SK-N-SH (cell line): ENCODE measurements at regions not wholly inside any gene's neighbourhood (a gene's known extent, or its start where the extent isn't known, plus 50 kb on each side); places are given as distances from the start of the nearest gene placed in this dataset.

ENCODE experiments used
- CTCF ChIA-PET: fragments of 300-600, 350-600 bp; formaldehyde crosslinking; extraction: SDS; loops from one replicate; lab custom pipeline; 2021; lab: Yijun Ruan, JAX
- POLR2A ChIA-PET: fragments of 350-600 bp; sonication (Branson Sonifier 250); formaldehyde crosslinking; extraction: SDS; loops from one replicate; lab custom pipeline; 2020; ENCODE audit warnings: antibody characterized with exemption, inconsistent platforms; lab: Yijun Ruan, JAX
- DNase-seq: peaks from one replicate; pipeline ENCODE4 v3.0.0; 2012
- H2AFZ ChIP-seq: fragments of 200-600 bp; sonication (generic); 2 replicates; pipeline ENCODE4 v1.8.1; 2016; ENCODE audit warnings: antibody characterized with exemption, mild to moderate bottlenecking, low read depth
- H3F3A ChIP-seq: fragments of 200-600 bp; sonication (generic); replicated peaks from 2 replicates; pipeline ENCODE3; 2016; ENCODE audit warnings: antibody characterized with exemption, mild to moderate bottlenecking; ENCODE audit not compliant: insufficient read depth
- H3K27ac ChIP-seq, 2 experiments: fragments of 200-500 bp in 1 of 2; fragments of 200-600 bp in 1 of 2; sonication (Bioruptor generic) in 1 of 2; sonication (generic), shearing (Covaris generic) in 1 of 2; 2 replicates each; pipeline versions ENCODE4 v1.5.1 to v1.6.1; 2014 to 2016; ENCODE audit warnings: low read depth in 2 of 2, inconsistent platforms in 1 of 2, low read length in 1 of 2, mild to moderate bottlenecking in 1 of 2, mixed read lengths in 1 of 2
- H3K27me3 ChIP-seq: fragments of 200-600 bp; sonication (generic), shearing (Covaris generic); 2 replicates; pipeline ENCODE4 v1.6.1; 2016; ENCODE audit warnings: mixed run types; ENCODE audit not compliant: insufficient read depth
- H3K36me3 ChIP-seq, 2 experiments: fragments of 200-500 bp in 1 of 2; fragments of 200-600 bp in 1 of 2; sonication (Bioruptor generic) in 1 of 2; sonication (generic) in 1 of 2; replicated peaks in 1 of 2; 2 replicates each; pipeline versions ENCODE3 to v1.5.1; 2014 to 2016; ENCODE audit warnings: low read length in 1 of 2, mild to moderate bottlenecking in 1 of 2; ENCODE audit not compliant: insufficient read depth in 2 of 2, control insufficient read depth in 1 of 2
- H3K4me1 ChIP-seq, 2 experiments: fragments of 200-500 bp in 1 of 2; fragments of 200-600 bp in 1 of 2; sonication (Bioruptor generic) in 1 of 2; sonication (generic), shearing (Covaris generic) in 1 of 2; 2 replicates each; pipeline versions ENCODE4 v1.5.1 to v1.6.1; 2014 to 2016; ENCODE audit warnings: low read depth in 1 of 2, low read length in 1 of 2, mixed run types in 1 of 2; ENCODE audit not compliant: insufficient read depth in 2 of 2, control insufficient read depth in 1 of 2
- H3K4me2 ChIP-seq: fragments of 200-600 bp; sonication (generic), shearing (Covaris generic); 2 replicates; pipeline ENCODE4 v1.6.1; 2017; ENCODE audit warnings: mixed run types
- H3K4me3 ChIP-seq, 2 experiments: fragments of 200-500 bp in 1 of 2; fragments of 200-600 bp in 1 of 2; sonication (Bioruptor generic) in 1 of 2; sonication (generic), shearing (Covaris generic) in 1 of 2; 2 replicates each; pipeline versions ENCODE4 v1.5.1 to v1.8.1; 2014 to 2016; ENCODE audit warnings: low read depth in 2 of 2, inconsistent platforms in 1 of 2, low read length in 1 of 2, mild to moderate bottlenecking in 1 of 2, mixed read lengths in 1 of 2, moderate library complexity in 1 of 2
- H3K79me2 ChIP-seq: fragments of 200-600 bp; sonication (generic); 2 replicates; pipeline ENCODE4 v1.8.1; 2017; ENCODE audit warnings: mild to moderate bottlenecking; ENCODE audit not compliant: insufficient read depth
- H3K9ac ChIP-seq: fragments of 200-600 bp; sonication (generic); 2 replicates; pipeline ENCODE4 v1.6.1; 2017; ENCODE audit warnings: mixed run types
- H3K9me2 ChIP-seq: fragments of 200-600 bp; sonication (generic); 2 replicates; pipeline ENCODE4 v1.6.1; 2017; ENCODE audit warnings: mixed run types
- H3K9me3 ChIP-seq: fragments of 200-600 bp; sonication (generic); 2 replicates; pipeline ENCODE4 v1.6.1; 2017; ENCODE audit warnings: mixed run types, mild to moderate bottlenecking, moderate library complexity
- H4K20me1 ChIP-seq: fragments of 200-600 bp; sonication (generic); 2 replicates; pipeline ENCODE4 v1.6.1; 2017; ENCODE audit warnings: mild to moderate bottlenecking, mixed run types; ENCODE audit not compliant: insufficient read depth
- FOSL2 ChIP-seq: IDR thresholded peaks from 2 replicates; pipeline ENCODE4 v1.4.0; 2012; ENCODE audit warnings: low read depth, mild to moderate bottlenecking, moderate library complexity, borderline replicate concordance
- GABPA ChIP-seq: IDR thresholded peaks from 2 replicates; pipeline ENCODE4 v1.4.0; 2012; ENCODE audit warnings: low read depth, mild to moderate bottlenecking
- GATA2 ChIP-seq: sonication (generic); formaldehyde crosslinking; IDR thresholded peaks from 2 replicates; pipeline ENCODE4 v1.5.0; 2020; ENCODE audit warnings: mild to moderate bottlenecking, missing genetic modification reagents
- RFX5 ChIP-seq: IDR thresholded peaks from 2 replicates; pipeline ENCODE4 v1.6.1; 2012; ENCODE audit warnings: mild to moderate bottlenecking, improper control_type of control experiment, low read length
- TAF1 ChIP-seq: IDR thresholded peaks from 2 replicates; pipeline ENCODE4 v1.6.1; 2012; ENCODE audit warnings: low read depth, mild to moderate bottlenecking, low read length, moderate library complexity, borderline replicate concordance
- TCF12 ChIP-seq: IDR thresholded peaks from 2 replicates; pipeline ENCODE4 v1.4.0; 2012
- YY1 ChIP-seq: IDR thresholded peaks from 2 replicates; pipeline ENCODE4 v1.4.0; 2012; ENCODE audit warnings: low read depth, mild to moderate bottlenecking
- WGBS: methylation state at CpG from one replicate; pipeline ENCODE4 v1.1.6; 2017; ENCODE audit warnings: low lambda C conversion rate; 5-methylcytosine and 5-hydroxymethylcytosine counted together
- TF ChIP-seq, protein P1 (sequence below): fragments of 150-350 bp; IDR thresholded peaks from 2 replicates; pipeline ENCODE4 v1.6.1; 2017; ENCODE audit warnings: antibody characterized with exemption, low read length, low read depth, borderline replicate concordance
- TF ChIP-seq, protein P2 (sequence below): IDR thresholded peaks from 2 replicates; pipeline ENCODE4 v1.4.0; 2012; ENCODE audit warnings: low read depth, borderline replicate concordance

DNA sequence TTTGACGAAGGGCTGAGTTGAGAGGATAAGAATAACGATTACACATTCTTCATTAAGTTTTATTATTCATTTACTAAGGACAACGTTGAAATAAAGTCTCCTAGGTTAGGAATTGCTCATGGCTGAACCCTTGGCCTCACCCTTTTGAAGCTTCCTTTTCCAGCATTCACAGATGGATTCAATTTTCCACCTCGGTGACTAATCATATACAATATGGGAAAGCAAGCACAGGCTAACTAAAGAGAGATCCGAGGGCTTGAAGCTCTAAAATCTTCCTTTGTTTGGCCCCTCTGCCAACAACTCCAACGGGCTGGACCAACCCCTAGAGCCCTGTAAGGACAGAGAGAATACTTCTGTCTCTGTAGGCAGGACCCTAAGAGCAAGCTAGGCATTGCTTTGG lies 159.5 kb downstream of the SOD2 start:
- no peaks in the 10 kb centered on the region for H3K79me2 ChIP-seq
- no peaks in the 10 kb centered on the region for H3K9me2 ChIP-seq
- peak overlapping the region; percentile 11; the same call in 1 of the 2 replicates for H3K4me2 ChIP-seq
- POLR2A ChIA-PET = no interaction called here
- peaks cover 5% of the 10 kb centered on the region for H3F3A ChIP-seq
- no peaks in the 10 kb centered on the region for H3K36me3 ChIP-seq
- peak overlapping the region in 1 of 2 experiments; percentile 58; a peak in 2 of 4 replicates for H3K27ac ChIP-seq
- H3K9me3 ChIP-seq = no peaks in the 10 kb centered on the region
- no peak overlapping the region for H3K9ac ChIP-seq
- TF ChIP-seq GABPA (no peak), TCF12 (peak; percentile 57)
- TF ChIP-seq, all 33 proteins: peak for 1
- Histone ChIP-seq H3K27me3 (peaks cover 18% of the 10 kb centered on the region; the same call in 1 of the 2 replicates), H2AFZ (peak overlapping the region; percentile 69; the same call in 1 of the 2 replicates), H3K4me3 (no peak overlapping the region), H3K4me1 (0 out of 4 replicates have a peak, but pooled peaks cover 0 to 8% of the 10 kb centered on the region in 2 experiments), H4K20me1 (no peaks in the 10 kb centered on the region)
- WGBS = under 1% methylated on average over 6 of the region's 6 CpGs
- no peak for DNase-seq
- CTCF ChIA-PET = no interaction called here

DNA sequence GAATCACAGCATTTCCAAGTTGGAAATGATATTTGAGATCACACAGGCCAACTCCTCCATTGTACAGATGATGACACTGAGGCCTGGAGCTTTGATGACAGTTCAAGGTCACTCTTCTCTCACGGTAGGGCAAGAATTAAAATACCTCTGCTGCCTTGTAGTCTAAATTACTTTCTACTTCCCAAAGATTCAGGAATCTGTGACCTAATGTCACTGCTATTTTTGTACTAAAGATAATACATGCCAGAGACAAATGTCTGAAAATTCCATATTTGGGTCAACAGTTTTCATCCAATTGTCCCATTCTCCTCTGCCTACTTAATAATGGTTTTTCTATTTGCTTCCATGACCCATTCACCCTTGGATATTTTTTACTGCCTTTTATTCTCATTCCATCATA lies 160.0 kb downstream of the SOD2 start:
- Histone ChIP-seq H3K4me3 (no peak overlapping the region), H3K4me1 (0 out of 4 replicates have a peak, but pooled peaks cover 0 to 8% of the 10 kb centered on the region in 2 experiments), H3K9ac (no peak overlapping the region), H4K20me1 (no peaks in the 10 kb centered on the region), H3K27ac (peak overlapping the region in 1 of 2 experiments; percentile 58; a peak in 2 of 4 replicates), H3K79me2 (no peaks in the 10 kb centered on the region), H2AFZ (no peak overlapping the region), H3K4me2 (no peak overlapping the region), H3K9me2 (no peaks in the 10 kb centered on the region), H3F3A (peaks cover 5% of the 10 kb centered on the region), H3K36me3 (no peaks in the 10 kb centered on the region), H3K9me3 (no peaks in the 10 kb centered on the region), H3K27me3 (peaks cover 18% of the 10 kb centered on the region; the same call in 1 of the 2 replicates)
- DNase-seq = no peak
- WGBS = 7% methylated on average over 1 of the region's 1 CpG
- ChIA-PET CTCF (no interaction called here), POLR2A (no interaction called here)
- TF ChIP-seq, protein P1, sequence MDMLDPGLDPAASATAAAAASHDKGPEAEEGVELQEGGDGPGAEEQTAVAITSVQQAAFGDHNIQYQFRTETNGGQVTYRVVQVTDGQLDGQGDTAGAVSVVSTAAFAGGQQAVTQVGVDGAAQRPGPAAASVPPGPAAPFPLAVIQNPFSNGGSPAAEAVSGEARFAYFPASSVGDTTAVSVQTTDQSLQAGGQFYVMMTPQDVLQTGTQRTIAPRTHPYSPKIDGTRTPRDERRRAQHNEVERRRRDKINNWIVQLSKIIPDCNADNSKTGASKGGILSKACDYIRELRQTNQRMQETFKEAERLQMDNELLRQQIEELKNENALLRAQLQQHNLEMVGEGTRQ = no peak
- no peak for TF ChIP-seq TAF1
- TF ChIP-seq FOSL2 = no peak
- no peak for TF ChIP-seq GATA2 (CRISPR knock-in tag)
- no peak for TF ChIP-seq YY1
- TF ChIP-seq RFX5 = no peak
- TF ChIP-seq, protein P2, sequence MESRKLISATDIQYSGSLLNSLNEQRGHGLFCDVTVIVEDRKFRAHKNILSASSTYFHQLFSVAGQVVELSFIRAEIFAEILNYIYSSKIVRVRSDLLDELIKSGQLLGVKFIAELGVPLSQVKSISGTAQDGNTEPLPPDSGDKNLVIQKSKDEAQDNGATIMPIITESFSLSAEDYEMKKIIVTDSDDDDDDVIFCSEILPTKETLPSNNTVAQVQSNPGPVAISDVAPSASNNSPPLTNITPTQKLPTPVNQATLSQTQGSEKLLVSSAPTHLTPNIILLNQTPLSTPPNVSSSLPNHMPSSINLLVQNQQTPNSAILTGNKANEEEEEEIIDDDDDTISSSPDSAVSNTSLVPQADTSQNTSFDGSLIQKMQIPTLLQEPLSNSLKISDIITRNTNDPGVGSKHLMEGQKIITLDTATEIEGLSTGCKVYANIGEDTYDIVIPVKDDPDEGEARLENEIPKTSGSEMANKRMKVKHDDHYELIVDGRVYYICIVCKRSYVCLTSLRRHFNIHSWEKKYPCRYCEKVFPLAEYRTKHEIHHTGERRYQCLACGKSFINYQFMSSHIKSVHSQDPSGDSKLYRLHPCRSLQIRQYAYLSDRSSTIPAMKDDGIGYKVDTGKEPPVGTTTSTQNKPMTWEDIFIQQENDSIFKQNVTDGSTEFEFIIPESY = no peak
